ENCODE measurements at regions not wholly inside any gene's neighbourhood (a gene's known extent, or its start where the extent isn't known, plus 50 kb on each side); places are given as distances from the start of the nearest gene placed in this dataset.
A peak's percentile ranks its signal among the peaks of the same experiment; 100 is the strongest.

DNA sequence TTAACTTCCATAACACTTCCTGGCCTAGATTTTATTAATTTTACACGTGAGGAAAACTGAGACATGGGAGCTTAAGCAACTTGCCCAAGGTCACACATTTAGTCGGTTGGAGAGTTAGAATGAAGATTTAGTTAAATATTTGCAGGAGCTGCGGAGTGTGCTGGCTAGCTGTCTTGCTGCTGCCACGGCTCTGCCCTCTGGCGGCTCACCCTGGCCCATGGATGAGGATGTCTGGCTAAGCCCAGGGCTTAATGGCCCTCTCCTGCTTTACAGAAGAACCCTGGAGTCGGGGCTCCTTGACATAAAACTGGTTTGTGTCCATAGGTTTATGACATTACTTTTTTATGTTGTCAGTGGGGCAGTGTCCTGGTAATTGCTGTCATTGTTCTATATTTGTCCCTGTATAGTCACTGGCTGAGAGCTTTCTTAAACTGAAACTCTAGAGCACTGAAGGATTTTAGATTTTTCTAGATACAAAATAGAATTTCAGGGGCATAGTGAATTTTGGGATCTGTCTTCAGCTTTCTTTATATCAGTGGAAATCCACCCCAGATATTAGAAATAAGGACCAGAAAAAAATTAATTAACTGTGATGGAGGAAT is 88.9 kb upstream of the WLS start:
- TF ChIP-seq, protein P1, sequence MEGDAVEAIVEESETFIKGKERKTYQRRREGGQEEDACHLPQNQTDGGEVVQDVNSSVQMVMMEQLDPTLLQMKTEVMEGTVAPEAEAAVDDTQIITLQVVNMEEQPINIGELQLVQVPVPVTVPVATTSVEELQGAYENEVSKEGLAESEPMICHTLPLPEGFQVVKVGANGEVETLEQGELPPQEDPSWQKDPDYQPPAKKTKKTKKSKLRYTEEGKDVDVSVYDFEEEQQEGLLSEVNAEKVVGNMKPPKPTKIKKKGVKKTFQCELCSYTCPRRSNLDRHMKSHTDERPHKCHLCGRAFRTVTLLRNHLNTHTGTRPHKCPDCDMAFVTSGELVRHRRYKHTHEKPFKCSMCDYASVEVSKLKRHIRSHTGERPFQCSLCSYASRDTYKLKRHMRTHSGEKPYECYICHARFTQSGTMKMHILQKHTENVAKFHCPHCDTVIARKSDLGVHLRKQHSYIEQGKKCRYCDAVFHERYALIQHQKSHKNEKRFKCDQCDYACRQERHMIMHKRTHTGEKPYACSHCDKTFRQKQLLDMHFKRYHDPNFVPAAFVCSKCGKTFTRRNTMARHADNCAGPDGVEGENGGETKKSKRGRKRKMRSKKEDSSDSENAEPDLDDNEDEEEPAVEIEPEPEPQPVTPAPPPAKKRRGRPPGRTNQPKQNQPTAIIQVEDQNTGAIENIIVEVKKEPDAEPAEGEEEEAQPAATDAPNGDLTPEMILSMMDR (IDR thresholded peaks at IDR 0.05), result peak in 1 of 3 experiments; percentile 31
- TF ChIP-seq POLR2A (IDR thresholded peaks at IDR 0.05), result no peak
